A549 (cell line): ENCODE measurements at regions not wholly inside any gene's neighbourhood (a gene's known extent, or its start where the extent isn't known, plus 50 kb on each side); places are given as distances from the start of the nearest gene placed in this dataset.
A peak's percentile ranks its signal among the peaks of the same experiment; 100 is the strongest.

Source experiments
- ATAC-seq, 2 experiments: fragments of 200-7000 bp in 1 of 2; fragments of >200 bp in 1 of 2; cut with Nextera tagmentation in 1 of 2; cut with Tn5 transposase in 1 of 2; 3 replicates each; pipeline versions ENCODE4 v1.8.0 to v1.9.1; 2018 to 2020; ENCODE audit warnings: mild to moderate bottlenecking in 1 of 2, moderate library complexity in 1 of 2
- CTCF ChIA-PET: fragments of 300-600 bp; sonication (Branson Sonifier 250); formaldehyde crosslinking; extraction: SDS; loops from one replicate; lab custom pipeline; 2021; ENCODE audit warnings: antibody characterized with exemption, inconsistent platforms; lab: Yijun Ruan, JAX
- POLR2A ChIA-PET: fragments of 350-600 bp; formaldehyde crosslinking; extraction: SDS; loops from one replicate; lab custom pipeline; 2021; ENCODE audit warnings: antibody characterized with exemption, inconsistent platforms; lab: Yijun Ruan, JAX
- DNase-seq, 2 experiments: peaks; one replicate each; pipeline versions ENCODE4 v3.0.0 to v3.0.0-alpha.2; 2011 to 2016; ENCODE audit warnings: low read depth in 1 of 2, low spot score in 1 of 2
- FAIRE-seq: peaks from 2 replicates; lab custom pipeline; 2011; peaks lifted over from hg19 to GRCh38; lab: Jason Lieb, UNC
- H3K27ac ChIP-seq, 2 experiments: fragments of >200 bp; sonication (Bioruptor Twin); formaldehyde crosslinking; 3 replicates each; pipeline ENCODE4 v1.5.1; 2016 to 2017
- H3K4me1 ChIP-seq: fragments of >200 bp; sonication (Bioruptor Twin); formaldehyde crosslinking; 3 replicates; pipeline ENCODE4 v1.6.1; 2016
- H3K4me2 ChIP-seq: fragments of >200 bp; sonication (Bioruptor Twin); formaldehyde crosslinking; 3 replicates; pipeline ENCODE4 v1.6.1; 2016
- H3K4me3 ChIP-seq: fragments of >200 bp; sonication (Bioruptor Twin); formaldehyde crosslinking; 3 replicates; pipeline ENCODE4 v1.5.1; 2016
- H3K9me3 ChIP-seq: fragments of >200 bp; sonication (Bioruptor Twin); formaldehyde crosslinking; 3 replicates; pipeline ENCODE4 v1.6.1; 2016
- ELK1 ChIP-seq: fragments of 150-350 bp; IDR thresholded peaks from 2 replicates; pipeline ENCODE4 v1.6.1; 2014; ENCODE audit warnings: low read depth, mild to moderate bottlenecking, low read length
- EP300 ChIP-seq, 2 experiments: fragments of >200 bp; sonication (Bioruptor Twin); formaldehyde crosslinking; IDR thresholded peaks; 2 replicates in 1 of 2; 3 replicates in 1 of 2; pipeline ENCODE4 v1.6.1; 2016 to 2017
- ESRRA ChIP-seq: fragments of 150-350 bp; IDR thresholded peaks from 2 replicates; pipeline ENCODE4 v1.6.1; 2014; ENCODE audit warnings: mild to moderate bottlenecking, low read length, borderline replicate concordance
- JUNB ChIP-seq: fragments of >200 bp; sonication (Bioruptor Twin); formaldehyde crosslinking; IDR thresholded peaks from 2 replicates; pipeline ENCODE4 v1.6.1; 2016
- NPAS2 ChIP-seq: fragments of 250-450 bp; sonication (Bioruptor Pico); IDR thresholded peaks from 2 replicates; pipeline ENCODE4 v1.8.0; 2022; ENCODE audit warnings: mild to moderate bottlenecking, moderate library complexity, borderline replicate concordance
- PHF8 ChIP-seq: fragments of 200-600 bp; sonication (generic); IDR thresholded peaks from 2 replicates; pipeline ENCODE4 v1.6.1; 2016; ENCODE audit warnings: low read depth, mild to moderate bottlenecking, antibody characterized with exemption, moderate library complexity, borderline replicate concordance
- RAD21 ChIP-seq, 2 experiments: fragments of >200 bp in 1 of 2; sonication (Bioruptor Twin) in 1 of 2; formaldehyde crosslinking in 1 of 2; IDR thresholded peaks in 1 of 2; conservative IDR thresholded peaks in 1 of 2; 2 replicates in 1 of 2; 3 replicates in 1 of 2; pipeline ENCODE4 v1.6.1; 2012 to 2018; ENCODE audit warnings: inconsistent platforms in 1 of 2
- TP53 ChIP-seq: fragments of 250-450 bp; sonication (Bioruptor Pico); IDR thresholded peaks from 2 replicates; pipeline ENCODE4 v1.5.0; 2021; ENCODE audit warnings: mild to moderate bottlenecking, moderate library complexity
- WGBS: methylation state at CpG from one replicate; pipeline ENCODE4 v1.1.6; 2017; ENCODE audit errors: missing lambda C conversion rate; 5-methylcytosine and 5-hydroxymethylcytosine counted together
- TF ChIP-seq, protein P1 (sequence below): fragments of 200-600 bp; sonication (generic); IDR thresholded peaks from 2 replicates; pipeline ENCODE4 v1.6.1; 2016; ENCODE audit warnings: antibody characterized with exemption, mild to moderate bottlenecking, moderate library complexity
- TF ChIP-seq, protein P2 (sequence below): fragments of >200 bp; sonication (Bioruptor Twin); formaldehyde crosslinking; IDR thresholded peaks from 3 replicates; pipeline ENCODE4 v1.5.1; 2016

DNA sequence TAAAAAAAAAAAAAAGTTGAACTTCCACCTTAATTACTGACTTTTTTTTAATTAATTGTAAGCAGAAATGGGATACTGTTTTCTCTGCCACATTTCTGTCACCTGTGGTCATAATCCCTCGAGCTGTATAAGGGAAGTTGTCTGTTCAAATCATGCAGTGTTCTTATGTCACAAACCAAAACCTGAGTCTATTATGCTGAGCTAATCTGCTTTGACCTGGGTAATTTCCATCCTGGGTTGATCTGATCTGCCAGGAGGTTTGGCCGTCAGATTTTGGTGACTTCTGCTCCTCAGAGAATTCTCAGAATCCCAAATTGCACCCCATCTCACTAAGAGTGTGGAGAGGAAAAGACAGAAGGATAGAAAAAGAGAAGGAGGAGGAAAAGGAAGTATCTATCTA, 683.1 kb downstream of the KCTD8 start (continued):
- TF ChIP-seq ESRRA (no peak), PHF8 (no peak)

DNA sequence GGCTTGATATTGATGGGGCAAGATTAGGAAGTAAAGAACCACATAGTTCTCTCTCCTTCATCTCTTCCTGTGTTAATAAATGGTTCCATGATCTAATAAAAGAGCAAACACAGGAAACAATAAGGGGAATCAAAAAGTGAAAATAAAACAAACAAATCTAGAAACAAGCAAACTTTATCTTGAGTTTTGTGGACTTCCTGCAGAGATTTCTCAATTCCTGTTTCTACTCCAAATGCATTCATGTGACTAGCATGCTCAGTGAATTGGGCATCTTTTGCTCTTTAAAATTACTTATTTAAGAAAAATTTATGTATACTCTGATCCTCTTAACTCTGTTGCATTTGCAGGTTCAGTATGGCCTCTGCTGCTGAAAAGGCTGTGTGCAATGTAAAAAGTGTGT, 682.0 kb downstream of the KCTD8 start:
- ATAC-seq, result no peak
- CTCF ChIA-PET, result no interaction called here
- DNase-seq, result no peak

DNA sequence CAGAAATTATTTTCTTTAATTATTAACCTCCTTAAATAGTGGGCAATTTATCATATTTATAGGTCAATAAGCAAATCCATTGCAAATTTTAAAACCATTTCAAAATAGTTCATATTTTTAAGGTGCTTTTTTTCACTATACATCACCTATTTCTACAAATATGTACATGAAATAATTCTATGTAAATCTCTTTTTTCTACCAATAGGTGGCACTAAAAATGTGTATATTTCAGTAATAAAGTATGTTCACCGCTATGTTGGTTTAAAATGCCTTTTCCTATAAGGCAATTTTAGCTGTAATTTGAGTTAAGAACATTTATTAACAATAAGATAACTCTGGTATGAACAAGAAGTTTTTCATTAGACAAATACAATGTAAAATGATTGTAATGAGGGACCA, 672.2 kb downstream of the KCTD8 start:
- H3K27ac ChIP-seq, result no peak overlapping the region
- H3K4me2 ChIP-seq, result no peak overlapping the region
- peak in 1 of 2 experiments; percentile 0 for DNase-seq
- FAIRE-seq, result no peak
- CTCF ChIA-PET, result no interaction called here
- H3K4me1 ChIP-seq, result no peaks in the 10 kb centered on the region
- POLR2A ChIA-PET, result no interaction called here
- no peak overlapping the region for H3K4me3 ChIP-seq
- TF ChIP-seq, protein P1, sequence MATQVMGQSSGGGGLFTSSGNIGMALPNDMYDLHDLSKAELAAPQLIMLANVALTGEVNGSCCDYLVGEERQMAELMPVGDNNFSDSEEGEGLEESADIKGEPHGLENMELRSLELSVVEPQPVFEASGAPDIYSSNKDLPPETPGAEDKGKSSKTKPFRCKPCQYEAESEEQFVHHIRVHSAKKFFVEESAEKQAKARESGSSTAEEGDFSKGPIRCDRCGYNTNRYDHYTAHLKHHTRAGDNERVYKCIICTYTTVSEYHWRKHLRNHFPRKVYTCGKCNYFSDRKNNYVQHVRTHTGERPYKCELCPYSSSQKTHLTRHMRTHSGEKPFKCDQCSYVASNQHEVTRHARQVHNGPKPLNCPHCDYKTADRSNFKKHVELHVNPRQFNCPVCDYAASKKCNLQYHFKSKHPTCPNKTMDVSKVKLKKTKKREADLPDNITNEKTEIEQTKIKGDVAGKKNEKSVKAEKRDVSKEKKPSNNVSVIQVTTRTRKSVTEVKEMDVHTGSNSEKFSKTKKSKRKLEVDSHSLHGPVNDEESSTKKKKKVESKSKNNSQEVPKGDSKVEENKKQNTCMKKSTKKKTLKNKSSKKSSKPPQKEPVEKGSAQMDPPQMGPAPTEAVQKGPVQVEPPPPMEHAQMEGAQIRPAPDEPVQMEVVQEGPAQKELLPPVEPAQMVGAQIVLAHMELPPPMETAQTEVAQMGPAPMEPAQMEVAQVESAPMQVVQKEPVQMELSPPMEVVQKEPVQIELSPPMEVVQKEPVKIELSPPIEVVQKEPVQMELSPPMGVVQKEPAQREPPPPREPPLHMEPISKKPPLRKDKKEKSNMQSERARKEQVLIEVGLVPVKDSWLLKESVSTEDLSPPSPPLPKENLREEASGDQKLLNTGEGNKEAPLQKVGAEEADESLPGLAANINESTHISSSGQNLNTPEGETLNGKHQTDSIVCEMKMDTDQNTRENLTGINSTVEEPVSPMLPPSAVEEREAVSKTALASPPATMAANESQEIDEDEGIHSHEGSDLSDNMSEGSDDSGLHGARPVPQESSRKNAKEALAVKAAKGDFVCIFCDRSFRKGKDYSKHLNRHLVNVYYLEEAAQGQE, result no peak
- no peak for TF ChIP-seq ELK1
- peak; percentile 15 to 21; a peak in 1 of 5 replicates for TF ChIP-seq RAD21 (conservative IDR thresholded peaks at IDR 0.05 in 1 of 2, IDR thresholded peaks at IDR 0.05 in 1 of 2)
- TF ChIP-seq TP53 (CRISPR knock-in tag), result no peak
- TF ChIP-seq, protein P2, sequence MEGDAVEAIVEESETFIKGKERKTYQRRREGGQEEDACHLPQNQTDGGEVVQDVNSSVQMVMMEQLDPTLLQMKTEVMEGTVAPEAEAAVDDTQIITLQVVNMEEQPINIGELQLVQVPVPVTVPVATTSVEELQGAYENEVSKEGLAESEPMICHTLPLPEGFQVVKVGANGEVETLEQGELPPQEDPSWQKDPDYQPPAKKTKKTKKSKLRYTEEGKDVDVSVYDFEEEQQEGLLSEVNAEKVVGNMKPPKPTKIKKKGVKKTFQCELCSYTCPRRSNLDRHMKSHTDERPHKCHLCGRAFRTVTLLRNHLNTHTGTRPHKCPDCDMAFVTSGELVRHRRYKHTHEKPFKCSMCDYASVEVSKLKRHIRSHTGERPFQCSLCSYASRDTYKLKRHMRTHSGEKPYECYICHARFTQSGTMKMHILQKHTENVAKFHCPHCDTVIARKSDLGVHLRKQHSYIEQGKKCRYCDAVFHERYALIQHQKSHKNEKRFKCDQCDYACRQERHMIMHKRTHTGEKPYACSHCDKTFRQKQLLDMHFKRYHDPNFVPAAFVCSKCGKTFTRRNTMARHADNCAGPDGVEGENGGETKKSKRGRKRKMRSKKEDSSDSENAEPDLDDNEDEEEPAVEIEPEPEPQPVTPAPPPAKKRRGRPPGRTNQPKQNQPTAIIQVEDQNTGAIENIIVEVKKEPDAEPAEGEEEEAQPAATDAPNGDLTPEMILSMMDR, result peak; percentile 12; the same call in 1 of the 3 replicates
- H3K9me3 ChIP-seq, result no peaks in the 10 kb centered on the region
- WGBS, result 19% methylated on average over 1 of the region's 1 CpG
- no peak for ATAC-seq

More for the DNA sequence above, 682.0 kb downstream of the KCTD8 start:
- Histone ChIP-seq H3K4me2 (no peak overlapping the region), H3K27ac (no peak overlapping the region), H3K4me3 (no peak overlapping the region), H3K4me1 (no peaks in the 10 kb centered on the region), H3K9me3 (no peaks in the 10 kb centered on the region)
- no peak for FAIRE-seq
- POLR2A ChIA-PET, result no interaction called here
- TF ChIP-seq, protein P2, result no peak
- TF ChIP-seq EP300 (IDR thresholded peaks at IDR 0.05) (no peak), JUNB (no peak), ELK1 (no peak), ESRRA (no peak), NPAS2 (CRISPR knock-in tag) (no peak)
